RWPE1 (cell line): ENCODE measurements at regions not wholly inside any gene's neighbourhood (a gene's known extent, or its start where the extent isn't known, plus 50 kb on each side); places are given as distances from the start of the nearest gene placed in this dataset.
A peak's percentile ranks its signal among the peaks of the same experiment; 100 is the strongest.

Experiments
- CTCF ChIA-PET: fragments of 350-600 bp; sonication (Branson Sonifier 250); formaldehyde crosslinking; extraction: SDS; loops from one replicate; lab custom pipeline; 2021; lab: Yijun Ruan, JAX
- POLR2A ChIA-PET: fragments of 400-600 bp; formaldehyde crosslinking; extraction: SDS; loops from one replicate; lab custom pipeline; 2020; ENCODE audit warnings: antibody characterized with exemption; ENCODE audit not compliant: low non-redundant PET; lab: Yijun Ruan, JAX
- DNase-seq: peaks from one replicate; pipeline ENCODE4 v3.0.0; 2012; ENCODE audit warnings: low spot score
- H3K27ac ChIP-seq: fragments of 450-650 bp; 2 replicates; pipeline ENCODE4 v1.5.1; 2017
- CTCF ChIP-seq: fragments of 450-650 bp; conservative IDR thresholded peaks from 2 replicates; pipeline ENCODE4 v1.5.1; 2017; ENCODE audit warnings: low read depth, mild to moderate bottlenecking

- POLR2A ChIA-PET, result no interaction called here
- TF ChIP-seq CTCF, result peak; percentile 94
- no peak overlapping the region for H3K27ac ChIP-seq
- peak; percentile 67 for DNase-seq
- CTCF ChIA-PET, result interaction anchor here (0.5 to 2.3 kb wide), 18 partner anchors 9 to 1167 kb away, joined by 3 to 11 read pairs (median 3); no protein-coding TSS in a partner anchor
Observed at GRCh38 chr12:59149995-59150642, 229.8 kb upstream of the LRIG3 start.

DNA sequence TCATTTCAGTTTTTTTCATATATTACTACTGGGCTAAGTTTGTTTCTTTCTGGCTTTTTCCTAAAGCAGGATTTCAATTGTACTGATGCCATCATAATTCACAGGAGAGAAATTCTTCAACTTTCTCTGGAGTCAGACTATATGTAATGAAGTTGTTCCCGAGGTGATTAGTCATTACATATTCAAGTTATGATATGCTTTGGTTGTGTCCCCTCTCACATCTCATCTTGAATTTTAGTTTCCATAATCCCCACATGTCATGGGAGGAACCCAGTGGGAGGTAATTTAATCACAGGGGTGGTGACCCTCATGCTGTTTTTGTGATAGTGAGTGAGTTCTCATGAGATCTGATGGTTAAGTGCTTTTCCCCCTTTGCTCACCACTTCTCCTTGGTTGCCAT, 227.5 kb upstream of the LRIG3 start:
- CTCF ChIA-PET, result no interaction called here
- H3K27ac ChIP-seq, result no peak overlapping the region
- POLR2A ChIA-PET, result no interaction called here
- TF ChIP-seq CTCF, result no peak
- DNase-seq, result no peak

DNA sequence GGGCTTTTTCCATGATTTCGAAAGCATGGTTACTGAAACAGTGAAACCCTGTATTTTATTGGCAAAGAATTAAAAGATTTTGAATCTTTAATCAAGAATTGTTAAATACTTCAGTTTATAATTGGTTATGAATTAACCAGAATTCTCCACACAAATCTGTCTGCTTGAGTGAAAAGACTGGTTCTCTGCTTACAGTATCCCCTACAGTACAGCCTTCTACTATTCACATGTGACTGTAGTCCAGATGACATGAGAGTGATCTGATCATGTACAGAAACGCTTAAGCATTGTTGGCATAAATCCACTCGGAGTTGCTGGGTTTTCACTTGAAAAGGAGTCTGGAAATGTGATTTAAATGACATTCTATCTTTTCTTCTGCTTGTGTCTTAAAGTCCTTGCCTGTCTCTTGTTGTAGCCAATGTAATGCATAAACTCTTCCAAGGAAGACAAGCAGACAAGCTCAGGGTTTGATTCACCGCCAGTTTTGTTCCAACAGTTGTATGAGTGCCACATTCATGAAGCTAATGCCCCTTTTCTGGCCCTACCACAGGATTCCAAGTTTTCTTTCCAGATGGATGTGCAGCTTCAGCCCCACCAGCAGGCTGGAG, 222.0 kb upstream of the LRIG3 start:
- no peak for TF ChIP-seq CTCF
- DNase-seq, result no peak
- H3K27ac ChIP-seq, result no peak overlapping the region
- POLR2A ChIA-PET, result no interaction called here
- CTCF ChIA-PET, result no interaction called here

DNA sequence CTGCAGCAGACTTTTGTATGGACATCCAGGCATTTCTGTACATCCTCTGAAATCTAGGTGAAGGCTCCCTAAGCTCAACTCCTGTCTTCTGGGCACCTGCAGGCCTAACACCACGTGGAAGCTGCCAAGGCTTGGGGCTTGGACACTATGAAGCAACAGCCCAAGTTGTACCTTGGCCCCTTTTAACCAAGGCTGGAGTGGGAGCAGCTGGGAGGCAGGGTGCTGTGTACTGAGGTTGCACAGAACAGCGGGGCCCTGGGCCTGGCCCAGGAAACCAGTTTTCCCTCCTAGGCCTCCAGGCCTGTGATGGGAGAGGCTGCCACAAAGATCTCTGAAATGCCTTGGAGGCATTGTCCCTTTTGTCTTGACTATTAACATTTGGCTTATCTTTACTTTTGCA, 214.4 kb upstream of the LRIG3 start:
- TF ChIP-seq CTCF, result no peak
- ChIA-PET CTCF (interaction anchor here (0.7 kb wide), 1 partner anchor 566 kb away, joined by 3 read pairs; no protein-coding TSS in a partner anchor), POLR2A (no interaction called here)
- no peak for DNase-seq
- H3K27ac ChIP-seq, result no peak overlapping the region

GRCh38 chr12:59131462-59131861, 211.2 kb upstream of the LRIG3 start:
- no peak overlapping the region for H3K27ac ChIP-seq
- CTCF ChIA-PET, result no interaction called here
- no peak for DNase-seq
- TF ChIP-seq CTCF, result no peak
- POLR2A ChIA-PET, result no interaction called here

- no peak overlapping the region for H3K27ac ChIP-seq
- CTCF ChIA-PET, result interaction anchor here (0.6 to 3.0 kb wide), 2 partner anchors 9 to 19 kb away, joined by 3 to 10 read pairs; no protein-coding TSS in a partner anchor
- no peak for TF ChIP-seq CTCF
- DNase-seq, result no peak
- POLR2A ChIA-PET, result no interaction called here
Observed at GRCh38 chr12:59122784-59123183, 202.5 kb upstream of the LRIG3 start.
